OCI-LY7 (cell line): ENCODE measurements at regions not wholly inside any gene's neighbourhood (a gene's known extent, or its start where the extent isn't known, plus 50 kb on each side); places are given as distances from the start of the nearest gene placed in this dataset.

ENCODE experiments used
- BruUV-seq: library from RNA; stranded (reverse); fragments of 400-500 nt; replicated peaks from 2 replicates; lab custom pipeline; 2021; lab: Mats Ljungman, UMichigan
- CTCF ChIA-PET: fragments of 300-600 bp; sonication (Branson Sonifier 250); formaldehyde crosslinking; loops from one replicate; lab custom pipeline; 2022; ENCODE audit warnings: antibody characterized with exemption; ENCODE audit not compliant: unreplicated experiment; lab: Charles Lee
- POLR2A ChIA-PET: fragments of 300-600 bp; sonication (Branson Sonifier 250); formaldehyde crosslinking; loops from one replicate; lab custom pipeline; 2022; ENCODE audit warnings: antibody characterized with exemption; lab: Charles Lee
- DNase-seq: peaks from one replicate; pipeline ENCODE4 v3.0.0-alpha.2; 2015; ENCODE audit warnings: low spot score
- H2AFZ ChIP-seq: fragments of 200-600 bp; sonication (generic), shearing (Covaris generic); 2 replicates; pipeline ENCODE4 v1.6.1; 2014; ENCODE audit warnings: mild to moderate bottlenecking, antibody characterized with exemption, low read length, moderate library complexity
- H3K27ac ChIP-seq: fragments of 200-600 bp; sonication (generic); 2 replicates; pipeline ENCODE4 v1.5.1; 2014; ENCODE audit warnings: mixed run types, low read depth, mild to moderate bottlenecking, moderate library complexity, low read length, inconsistent platforms; ENCODE audit not compliant: poor library complexity, severe bottlenecking
- H3K36me3 ChIP-seq: fragments of 200-600 bp; sonication (generic); 2 replicates; pipeline ENCODE4 v1.6.1; 2014; ENCODE audit warnings: mild to moderate bottlenecking, antibody characterized with exemption, low read length, moderate library complexity, mixed read lengths; ENCODE audit not compliant: insufficient read depth
- H3K4me1 ChIP-seq: fragments of 200-600 bp; sonication (generic); 2 replicates; pipeline ENCODE4 v1.5.1; 2014; ENCODE audit warnings: mild to moderate bottlenecking, low read length; ENCODE audit not compliant: insufficient read depth, poor library complexity, severe bottlenecking
- H3K4me2 ChIP-seq: fragments of 200-600 bp; sonication (generic); 2 replicates; pipeline ENCODE4 v1.6.1; 2014; ENCODE audit warnings: mild to moderate bottlenecking, low read length
- H3K4me3 ChIP-seq: fragments of 200-600 bp; sonication (generic); 2 replicates; pipeline ENCODE4 v1.5.1; 2014; ENCODE audit warnings: mild to moderate bottlenecking, low read depth, low read length; ENCODE audit not compliant: poor library complexity, severe bottlenecking
- H3K79me2 ChIP-seq: fragments of 200-600 bp; sonication (generic); 2 replicates; pipeline ENCODE4 v1.6.1; 2016; ENCODE audit warnings: low read depth, mild to moderate bottlenecking, low read length, moderate library complexity, mixed read lengths; ENCODE audit not compliant: insufficient read depth
- H3K9me2 ChIP-seq: fragments of 200-600 bp; sonication (generic); 2 replicates; pipeline ENCODE4 v1.6.1; 2016; ENCODE audit warnings: mild to moderate bottlenecking, low read length, mixed read lengths; ENCODE audit not compliant: insufficient read depth
- H3K9me3 ChIP-seq: fragments of 200-600 bp; sonication (generic); 2 replicates; pipeline ENCODE4 v1.6.1; 2014; ENCODE audit warnings: mild to moderate bottlenecking, mixed run types, low read length, mixed read lengths
- H4K20me1 ChIP-seq: fragments of 200-600 bp; sonication (generic); 2 replicates; pipeline ENCODE4 v1.6.1; 2014; ENCODE audit warnings: mild to moderate bottlenecking, antibody characterized with exemption, low read length, moderate library complexity, mixed read lengths; ENCODE audit not compliant: insufficient read depth
- CTCF ChIP-seq: fragments of 200-600 bp; sonication (generic); conservative IDR thresholded peaks from 2 replicates; pipeline ENCODE4 v1.5.1; 2014; ENCODE audit warnings: mild to moderate bottlenecking, antibody characterized with exemption, low read length, moderate library complexity, mixed read lengths
- EZH2phosphoT487 ChIP-seq: fragments of 200-600 bp; sonication (generic); IDR thresholded peaks from 2 replicates; pipeline ENCODE4 v1.6.1; 2018; ENCODE audit warnings: low read depth, borderline replicate concordance, mild to moderate bottlenecking, mixed run types, antibody characterized with exemption, low read length, moderate library complexity, mixed read lengths
- intact Hi-C: fragments of 100-400 bp; cut with micrococcal nuclease; formaldehyde crosslinking; loops from one replicate; pipeline ENCODE4 v1.10.0; 2022; ENCODE audit not compliant: unreplicated experiment

DNA sequence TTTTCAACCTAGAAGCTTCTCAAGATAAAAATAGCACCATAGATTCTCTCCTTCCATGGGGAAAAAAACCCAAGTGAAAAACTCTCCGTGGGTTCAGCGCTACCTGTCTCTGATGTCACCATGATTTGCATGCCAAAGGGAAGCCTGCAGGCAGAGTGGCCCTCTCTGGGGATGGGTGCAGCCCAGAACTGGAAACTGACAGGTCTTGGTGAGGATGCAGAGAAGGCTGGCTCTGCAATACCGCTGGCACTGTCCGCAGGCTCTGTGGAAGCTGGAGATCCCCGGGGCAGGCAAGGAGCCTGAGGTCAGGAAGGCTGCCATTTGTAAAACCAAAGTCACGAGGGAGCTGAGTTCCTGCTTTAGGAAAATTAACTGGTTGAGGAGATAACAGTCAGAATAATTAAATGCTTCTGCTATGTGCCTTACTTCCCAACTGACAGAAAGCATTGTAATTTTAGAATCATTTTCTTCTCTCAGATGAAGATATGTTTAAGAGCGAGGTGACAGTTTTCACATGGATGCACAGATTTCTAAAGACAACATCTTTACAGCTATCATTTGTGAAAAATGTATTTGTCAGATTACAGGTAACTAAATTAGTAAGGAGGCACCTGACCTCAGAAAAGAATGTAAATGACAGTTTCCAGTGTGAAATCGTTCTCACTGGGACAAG lies 731.5 kb upstream of the FZD8 start:
- intact Hi-C loops = no loop called here
- H3K9me3 ChIP-seq = no peaks in the 10 kb centered on the region
- H3K4me1 ChIP-seq = no peaks in the 10 kb centered on the region
- H4K20me1 ChIP-seq = no peaks in the 10 kb centered on the region
- DNase-seq = no peak
- ChIA-PET POLR2A (no interaction called here), CTCF (no interaction called here)
- no peak overlapping the region for H3K27ac ChIP-seq
- no peaks in the 10 kb centered on the region for H3K36me3 ChIP-seq
- no peaks in the 10 kb centered on the region for H3K79me2 ChIP-seq
- H2AFZ ChIP-seq = no peak overlapping the region
- no peak overlapping the region for H3K4me2 ChIP-seq
- H3K4me3 ChIP-seq = no peak overlapping the region
- H3K9me2 ChIP-seq = no peaks in the 10 kb centered on the region
- no TSS peak for BruUV-seq
- no peak for TF ChIP-seq EZH2phosphoT487
- TF ChIP-seq CTCF = no peak

DNA sequence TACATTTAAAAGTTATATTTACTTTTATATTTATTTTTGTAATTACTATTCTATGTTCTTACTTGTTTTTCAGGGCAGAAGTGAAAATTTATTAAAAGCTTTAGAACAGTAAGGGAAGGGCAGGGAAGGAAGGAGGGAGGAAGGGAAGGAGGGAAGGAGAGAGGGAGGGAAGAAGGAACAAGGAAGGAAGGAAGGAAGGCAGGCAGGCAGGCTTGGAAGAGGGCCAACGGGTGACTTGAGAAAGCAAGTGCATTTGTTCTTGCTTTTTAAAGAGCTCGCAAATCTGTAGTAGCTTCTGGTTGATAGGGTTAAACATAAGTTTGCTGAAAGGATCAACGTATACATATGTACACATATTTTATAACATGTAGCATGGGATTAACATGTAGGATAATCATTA lies 725.3 kb upstream of the FZD8 start:
- ChIA-PET CTCF (no interaction called here), POLR2A (interaction anchor here (1.1 kb wide), 1 partner anchor 13 kb away, joined by 3 read pairs; no protein-coding TSS in a partner anchor)
- intact Hi-C loops = no loop called here
- BruUV-seq = no TSS peak
- no peak overlapping the region for H2AFZ ChIP-seq
- H3K9me2 ChIP-seq = no peaks in the 10 kb centered on the region
- no peak overlapping the region for H3K27ac ChIP-seq
- DNase-seq = no peak
- no peak overlapping the region for H3K4me3 ChIP-seq
- TF ChIP-seq EZH2phosphoT487 (no peak), CTCF (no peak)
- no peaks in the 10 kb centered on the region for H3K9me3 ChIP-seq
- no peaks in the 10 kb centered on the region for H3K4me1 ChIP-seq
- H3K79me2 ChIP-seq = no peaks in the 10 kb centered on the region
- no peaks in the 10 kb centered on the region for H4K20me1 ChIP-seq
- no peaks in the 10 kb centered on the region for H3K36me3 ChIP-seq
- H3K4me2 ChIP-seq = no peak overlapping the region

- intact Hi-C loops = no loop called here
- DNase-seq = no peak
- Histone ChIP-seq H3K4me3 (no peak overlapping the region), H4K20me1 (no peaks in the 10 kb centered on the region), H3K4me2 (no peak overlapping the region), H3K79me2 (no peaks in the 10 kb centered on the region), H3K9me2 (no peaks in the 10 kb centered on the region), H2AFZ (no peak overlapping the region), H3K36me3 (no peaks in the 10 kb centered on the region), H3K4me1 (no peaks in the 10 kb centered on the region), H3K27ac (no peak overlapping the region), H3K9me3 (no peaks in the 10 kb centered on the region)
- POLR2A ChIA-PET = interaction anchor here (0.6 to 1.1 kb wide), 2 partner anchors 12 to 18 kb away, joined by 3 read pairs; no protein-coding TSS in a partner anchor
- BruUV-seq = no TSS peak
- CTCF ChIA-PET = no interaction called here
- TF ChIP-seq CTCF (no peak), EZH2phosphoT487 (no peak)
These were observed 724.7 kb upstream of the FZD8 start for GRCh38 chr10:36366843-36367242.
